Fibroblast of the aortic adventitia (primary cell): ENCODE measurements at regions not wholly inside any gene's neighbourhood (a gene's known extent, or its start where the extent isn't known, plus 50 kb on each side); places are given as distances from the start of the nearest gene placed in this dataset.

Experiments used
- DNase-seq: peaks from one replicate; pipeline ENCODE4 v3.0.0-alpha.2; 2010; ENCODE audit warnings: low read depth
- H3K4me3 ChIP-seq: 2 replicates; pipeline ENCODE4 v1.5.1; 2011; ENCODE audit warnings: low read depth, mild to moderate bottlenecking, control low read depth, low read length, moderate library complexity
- CTCF ChIP-seq: IDR thresholded peaks from 2 replicates; pipeline ENCODE4 v1.5.1; 2011; ENCODE audit warnings: mild to moderate bottlenecking, low read length, control low read depth, inconsistent platforms; ENCODE audit not compliant: insufficient read depth

GRCh38 chr11:21810650-21811049, 382.2 kb upstream of the ANO5 start:
- no peak overlapping the region for H3K4me3 ChIP-seq
- DNase-seq = no peak
- TF ChIP-seq CTCF = no peak

- DNase-seq = no peak
Observed at GRCh38 chr11:21811572-21811971, 381.3 kb upstream of the ANO5 start.

GRCh38 chr11:21814169-21814568, 378.7 kb upstream of the ANO5 start:
- no peak overlapping the region for H3K4me3 ChIP-seq
- TF ChIP-seq CTCF = no peak
- DNase-seq = peak; percentile 1

More at GRCh38 chr11:21811572-21811971, 381.3 kb upstream of the ANO5 start:
- no peak for TF ChIP-seq CTCF
- no peak overlapping the region for H3K4me3 ChIP-seq

DNA sequence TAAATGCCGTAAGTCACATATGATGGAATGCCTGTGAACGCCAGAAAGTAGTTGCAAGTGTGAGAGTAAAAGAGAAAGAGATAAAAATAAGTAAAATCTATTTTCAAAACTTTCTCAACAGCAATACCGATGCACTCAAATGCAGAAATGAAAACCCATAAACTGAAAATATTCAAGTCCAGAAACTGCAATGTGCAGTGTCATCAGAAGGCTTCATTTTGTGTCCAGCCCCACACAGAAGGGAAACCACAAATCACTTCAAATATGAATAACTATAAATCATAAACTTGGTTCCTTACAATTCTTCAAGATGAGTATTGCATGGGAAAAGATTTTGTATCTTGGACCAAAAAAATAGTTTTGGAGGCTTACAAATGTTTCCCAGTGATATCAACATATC, 375.2 kb upstream of the ANO5 start:
- no peak for TF ChIP-seq CTCF
- no peak overlapping the region for H3K4me3 ChIP-seq
- DNase-seq = no peak

- no peak overlapping the region for H3K4me3 ChIP-seq
- DNase-seq = no peak
- TF ChIP-seq CTCF = no peak
Observed at GRCh38 chr11:21820176-21820575, 372.7 kb upstream of the ANO5 start.

DNA sequence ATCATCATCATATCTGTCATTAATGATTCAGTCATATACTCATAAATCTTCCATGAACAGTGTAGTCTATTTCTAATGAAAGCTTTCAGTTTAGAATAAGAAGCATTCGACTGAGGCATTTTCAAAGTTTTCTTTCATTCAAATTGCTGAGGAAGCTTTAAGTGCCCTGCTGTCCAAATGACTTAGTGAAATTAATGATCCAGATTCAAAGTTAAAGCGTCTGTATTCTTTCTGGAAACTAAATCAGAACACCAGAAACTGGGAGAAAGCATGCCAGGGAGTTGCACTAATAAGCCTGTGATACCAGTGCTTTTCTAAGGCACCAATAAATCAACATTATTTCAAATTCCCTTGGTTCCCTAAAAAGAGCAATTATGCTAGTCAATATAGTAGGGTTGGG, 367.8 kb upstream of the ANO5 start:
- DNase-seq = no peak
- TF ChIP-seq CTCF = no peak
- no peak overlapping the region for H3K4me3 ChIP-seq

- DNase-seq = no peak
- H3K4me3 ChIP-seq = no peak overlapping the region
- no peak for TF ChIP-seq CTCF
Observed at GRCh38 chr11:21838427-21838826, 354.5 kb upstream of the ANO5 start.
